PC-9 (cell line): ENCODE measurements at regions not wholly inside any gene's neighbourhood (a gene's known extent, or its start where the extent isn't known, plus 50 kb on each side); places are given as distances from the start of the nearest gene placed in this dataset.

Source experiments
- EZH2 ChIP-seq: fragments of 200-600 bp; sonication (generic); IDR thresholded peaks from 2 replicates; pipeline ENCODE4 v1.8.0; 2017; ENCODE audit warnings: antibody characterized with exemption, low read depth
- TF ChIP-seq, protein P1 (sequence below): fragments of 200-600 bp; sonication (generic); conservative IDR thresholded peaks from 2 replicates; pipeline ENCODE4 v1.6.1; 2017; ENCODE audit warnings: mixed run types, antibody characterized with exemption, mild to moderate bottlenecking, moderate library complexity

DNA sequence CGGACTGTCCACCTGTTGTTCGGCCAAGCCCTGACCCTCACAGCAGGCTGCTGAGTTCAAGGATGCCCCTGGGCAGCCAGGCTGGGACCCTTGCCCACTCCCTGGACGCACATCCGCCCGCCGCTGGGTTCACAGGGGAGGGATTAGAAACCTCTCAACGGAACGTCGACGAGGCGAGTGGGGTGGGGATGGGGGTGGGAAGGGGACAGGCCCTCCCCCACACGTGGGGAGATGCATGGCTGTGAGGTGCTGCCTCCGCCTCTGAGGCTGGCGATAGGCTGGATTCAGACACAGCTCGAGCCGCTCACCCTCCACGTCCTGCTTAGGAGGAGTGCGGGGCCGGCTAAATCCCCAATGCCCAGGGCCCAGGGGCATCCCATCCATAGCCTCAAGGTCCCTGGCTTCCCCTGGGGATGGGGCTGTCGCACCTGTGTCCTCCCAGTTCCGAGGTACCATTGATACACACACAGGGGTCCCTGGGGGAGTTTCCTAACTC lies 90.6 kb upstream of the BHLHE23 start:
- TF ChIP-seq, protein P1, sequence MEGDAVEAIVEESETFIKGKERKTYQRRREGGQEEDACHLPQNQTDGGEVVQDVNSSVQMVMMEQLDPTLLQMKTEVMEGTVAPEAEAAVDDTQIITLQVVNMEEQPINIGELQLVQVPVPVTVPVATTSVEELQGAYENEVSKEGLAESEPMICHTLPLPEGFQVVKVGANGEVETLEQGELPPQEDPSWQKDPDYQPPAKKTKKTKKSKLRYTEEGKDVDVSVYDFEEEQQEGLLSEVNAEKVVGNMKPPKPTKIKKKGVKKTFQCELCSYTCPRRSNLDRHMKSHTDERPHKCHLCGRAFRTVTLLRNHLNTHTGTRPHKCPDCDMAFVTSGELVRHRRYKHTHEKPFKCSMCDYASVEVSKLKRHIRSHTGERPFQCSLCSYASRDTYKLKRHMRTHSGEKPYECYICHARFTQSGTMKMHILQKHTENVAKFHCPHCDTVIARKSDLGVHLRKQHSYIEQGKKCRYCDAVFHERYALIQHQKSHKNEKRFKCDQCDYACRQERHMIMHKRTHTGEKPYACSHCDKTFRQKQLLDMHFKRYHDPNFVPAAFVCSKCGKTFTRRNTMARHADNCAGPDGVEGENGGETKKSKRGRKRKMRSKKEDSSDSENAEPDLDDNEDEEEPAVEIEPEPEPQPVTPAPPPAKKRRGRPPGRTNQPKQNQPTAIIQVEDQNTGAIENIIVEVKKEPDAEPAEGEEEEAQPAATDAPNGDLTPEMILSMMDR, result no peak
- no peak for TF ChIP-seq EZH2
